Kidney epithelial cell (primary cell): ENCODE measurements at regions not wholly inside any gene's neighbourhood (a gene's known extent, or its start where the extent isn't known, plus 50 kb on each side); places are given as distances from the start of the nearest gene placed in this dataset.

Experiments used
- DNase-seq: peaks from one replicate; pipeline ENCODE4 v3.0.0-alpha.2; 2010; ENCODE audit warnings: low read depth
- H3K27me3 ChIP-seq: 2 replicates; pipeline ENCODE4 v1.6.0; 2011; ENCODE audit warnings: low read length; ENCODE audit not compliant: control insufficient read depth, insufficient read depth
- H3K36me3 ChIP-seq: 2 replicates; pipeline ENCODE4 v1.5.1; 2011; ENCODE audit warnings: low read length; ENCODE audit not compliant: control insufficient read depth, insufficient read depth
- H3K4me3 ChIP-seq: 2 replicates; pipeline ENCODE4 v1.5.1; 2011; ENCODE audit warnings: low read depth, mild to moderate bottlenecking, control low read depth, low read length
- CTCF ChIP-seq: IDR thresholded peaks from 2 replicates; pipeline ENCODE4 v1.5.1; 2011; ENCODE audit warnings: mild to moderate bottlenecking, moderate library complexity, low read length, control low read depth, inconsistent platforms; ENCODE audit not compliant: insufficient read depth, poor library complexity, severe bottlenecking

- no peaks in the 10 kb centered on the region for H3K27me3 ChIP-seq
- DNase-seq: no peak
- H3K4me3 ChIP-seq: no peak overlapping the region
- no peak for TF ChIP-seq CTCF
- no peaks in the 10 kb centered on the region for H3K36me3 ChIP-seq
Measured at GRCh38 chr5:82381591-82381990, 103.4 kb upstream of the RPS23 start.

- no peak for TF ChIP-seq CTCF
- no peaks in the 10 kb centered on the region for H3K27me3 ChIP-seq
- no peak overlapping the region for H3K4me3 ChIP-seq
- no peaks in the 10 kb centered on the region for H3K36me3 ChIP-seq
- no peak for DNase-seq
Measured at GRCh38 chr5:82376307-82376706, 98.2 kb upstream of the RPS23 start.

GRCh38 chr5:82375488-82376244, 97.5 kb upstream of the RPS23 start:
- Histone ChIP-seq H3K36me3 (no peaks in the 10 kb centered on the region), H3K4me3 (no peak overlapping the region), H3K27me3 (no peaks in the 10 kb centered on the region)
- DNase-seq: no peak
- no peak for TF ChIP-seq CTCF

GRCh38 chr5:82374637-82375036, 96.5 kb upstream of the RPS23 start:
- Histone ChIP-seq H3K27me3 (no peaks in the 10 kb centered on the region), H3K4me3 (no peak overlapping the region), H3K36me3 (no peaks in the 10 kb centered on the region)
- DNase-seq: no peak
- no peak for TF ChIP-seq CTCF

- Histone ChIP-seq H3K27me3 (no peaks in the 10 kb centered on the region), H3K36me3 (no peaks in the 10 kb centered on the region), H3K4me3 (no peak overlapping the region)
- no peak for DNase-seq
- no peak for TF ChIP-seq CTCF
Measured at GRCh38 chr5:82367930-82368329, 89.8 kb upstream of the RPS23 start.

GRCh38 chr5:82365744-82366228, 87.6 kb upstream of the RPS23 start:
- TF ChIP-seq CTCF: no peak
- Histone ChIP-seq H3K36me3 (no peaks in the 10 kb centered on the region), H3K4me3 (no peak overlapping the region), H3K27me3 (no peaks in the 10 kb centered on the region)
- peak; percentile 85 for DNase-seq
